GM19467 (cell line): ENCODE measurements at regions not wholly inside any gene's neighbourhood (a gene's known extent, or its start where the extent isn't known, plus 50 kb on each side); places are given as distances from the start of the nearest gene placed in this dataset.
"Not testable (repeated sequence)": the region's sequence is repeated elsewhere in the genome, so short reads cannot be mapped to it uniquely, and the experiment has no call there.

Source experiments
- ATAC-seq: cut with Tn5 transposase; IDR thresholded peaks from one replicate; pipeline ENCODE4 v1.9.1; 2021; ENCODE audit warnings: mild to moderate bottlenecking, moderate library complexity; ENCODE audit not compliant: unreplicated experiment

GRCh38 chr7:14973712-14974428 lies 71.3 kb upstream of the DGKB start:
- ATAC-seq = peak; percentile 60

- ATAC-seq = not testable (repeated sequence)
Observed at GRCh38 chr7:14971678-14972077, 69.1 kb upstream of the DGKB start.

DNA sequence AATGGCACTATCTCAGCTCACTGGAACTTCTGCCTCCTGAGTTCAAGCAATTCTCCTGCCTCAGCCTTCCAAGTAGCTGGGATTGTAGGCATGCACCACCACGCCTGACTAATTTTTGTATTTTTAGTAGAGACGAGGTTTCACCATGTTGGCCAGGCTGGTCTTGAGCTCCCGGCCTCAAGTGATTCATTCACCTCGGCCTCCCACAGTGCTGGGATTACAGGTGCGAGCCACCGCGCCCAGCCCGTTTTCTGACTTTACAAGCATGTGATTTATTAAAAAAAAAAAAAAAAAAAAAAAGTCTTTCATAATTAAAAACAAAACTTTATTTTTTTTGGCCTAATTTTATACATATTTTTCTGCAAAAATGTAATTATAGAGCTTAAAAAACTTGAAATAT lies 64.8 kb upstream of the DGKB start:
- not testable (repeated sequence) for ATAC-seq

GRCh38 chr7:14962778-14963177 lies 60.2 kb upstream of the DGKB start:
- no peak for ATAC-seq

DNA sequence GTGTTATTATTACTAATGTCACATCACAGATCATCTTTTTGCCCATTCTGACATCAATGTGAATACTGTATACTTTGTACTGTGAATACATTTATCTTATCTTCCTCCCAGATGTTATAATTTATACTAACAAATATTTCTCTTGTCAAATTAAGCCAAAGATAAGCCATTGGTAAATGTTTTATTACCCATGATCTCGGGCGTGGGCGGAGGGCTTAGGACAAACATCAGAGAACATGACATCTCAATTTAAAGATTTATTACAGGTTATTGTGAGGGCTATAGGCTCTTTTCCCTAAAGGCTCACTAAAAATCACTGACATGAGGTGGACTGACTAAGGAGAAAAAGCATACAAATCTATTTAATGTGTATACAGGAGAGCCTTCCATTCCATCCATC lies 58.2 kb upstream of the DGKB start:
- ATAC-seq = no peak

- no peak for ATAC-seq
Observed at GRCh38 chr7:14959339-14959738, 56.8 kb upstream of the DGKB start.

DNA sequence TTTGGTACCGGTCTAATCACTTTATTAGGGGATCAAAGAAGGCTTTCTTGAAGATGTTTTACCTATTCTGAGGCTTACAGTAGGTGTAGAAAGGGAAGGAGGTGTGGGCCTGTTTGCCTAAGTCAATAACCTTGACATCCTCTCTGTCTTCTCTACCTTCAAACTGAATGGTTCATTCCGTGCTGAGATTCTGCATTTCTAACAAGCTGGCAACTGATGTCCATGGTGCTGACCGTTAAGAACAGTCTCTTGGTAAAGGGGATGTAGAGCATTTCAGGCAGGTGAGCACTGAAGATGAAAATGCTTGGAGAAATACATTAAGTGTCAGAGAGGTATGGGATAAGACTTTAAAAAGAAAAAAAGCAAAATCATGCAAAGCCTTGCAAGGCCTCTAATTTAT lies 51.5 kb upstream of the DGKB start:
- no peak for ATAC-seq
